Liver (tissue), 3 donors: ENCODE measurements at regions not wholly inside any gene's neighbourhood (a gene's known extent, or its start where the extent isn't known, plus 50 kb on each side); places are given as distances from the start of the nearest gene placed in this dataset.

Experiments used
- EGR1 ChIP-seq, 2 donors: IDR thresholded peaks; 2 replicates each; pipeline ENCODE4 v1.6.1; 2016 to 2018; ENCODE audit warnings: antibody characterized with exemption in 2 of 2, low read depth in 2 of 2
- FOXA1 ChIP-seq: IDR thresholded peaks from 2 replicates; pipeline ENCODE4 v1.6.1; 2016; ENCODE audit warnings: antibody characterized with exemption
- GABPA ChIP-seq, 2 donors: IDR thresholded peaks in 1 of 2; conservative IDR thresholded peaks in 1 of 2; 2 replicates each; pipeline ENCODE4 v1.6.1; 2016; ENCODE audit warnings: antibody characterized with exemption in 2 of 2, mild to moderate bottlenecking in 1 of 2, moderate library complexity in 1 of 2
- JUND ChIP-seq, 2 donors: IDR thresholded peaks; 2 replicates each; pipeline ENCODE4 v1.6.1; 2016; ENCODE audit warnings: antibody characterized with exemption in 2 of 2
- RAD21 ChIP-seq, 2 donors: IDR thresholded peaks; 2 replicates each; pipeline ENCODE4 v1.6.1; 2016; ENCODE audit warnings: antibody characterized with exemption in 2 of 2, mild to moderate bottlenecking in 2 of 2
- SP1 ChIP-seq: IDR thresholded peaks from 2 replicates; pipeline ENCODE4 v1.6.1; 2018; ENCODE audit warnings: antibody characterized with exemption, mild to moderate bottlenecking
- TAF1 ChIP-seq: conservative IDR thresholded peaks from 2 replicates; pipeline ENCODE4 v1.6.1; 2016; ENCODE audit warnings: antibody characterized with exemption, mild to moderate bottlenecking
- TF ChIP-seq, protein P1 (sequence below): IDR thresholded peaks from 2 replicates; pipeline ENCODE4 v1.6.1; 2016; ENCODE audit warnings: antibody characterized with exemption, mild to moderate bottlenecking
- TF ChIP-seq, protein P2 (sequence below): fragments of 150-350 bp; IDR thresholded peaks from 2 replicates; pipeline ENCODE4 v1.5.1; 2017; ENCODE audit warnings: improper control_type of control experiment, low read depth, low read length; ENCODE audit not compliant: missing input control
- TF ChIP-seq, protein P3 (sequence below): IDR thresholded peaks from 2 replicates; pipeline ENCODE4 v1.6.1; 2016; ENCODE audit warnings: antibody characterized with exemption
- TF ChIP-seq, protein P4 (sequence below): IDR thresholded peaks from 2 replicates; pipeline ENCODE4 v1.6.1; 2016; ENCODE audit warnings: antibody characterized with exemption
- TF ChIP-seq, protein P5 (sequence below): IDR thresholded peaks from 2 replicates; pipeline ENCODE4 v1.6.1; 2016; ENCODE audit warnings: antibody characterized with exemption
- donor health status: healthy.
- donor health status: healthy.

DNA sequence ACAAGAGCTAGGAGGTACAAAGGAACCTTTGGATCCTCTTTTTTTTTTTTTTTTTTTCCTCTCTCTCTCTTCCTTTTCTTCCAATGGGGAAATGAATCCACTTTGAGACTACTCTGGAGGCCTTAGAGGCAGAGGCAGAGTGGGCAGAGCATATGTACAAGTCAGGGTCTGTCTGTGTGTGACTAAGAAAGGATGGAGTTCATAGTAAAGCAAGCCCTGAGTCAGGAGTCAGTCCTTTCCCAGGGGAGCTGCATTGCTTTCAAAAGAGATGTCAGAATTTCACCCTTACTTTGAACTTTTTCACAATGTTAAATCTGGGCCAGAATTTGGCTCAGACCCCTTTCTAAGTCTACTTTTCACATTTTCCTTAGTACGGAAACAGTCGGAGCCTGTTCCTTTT lies 792.4 kb upstream of the C9orf72 start:
- TF ChIP-seq, protein P1, sequence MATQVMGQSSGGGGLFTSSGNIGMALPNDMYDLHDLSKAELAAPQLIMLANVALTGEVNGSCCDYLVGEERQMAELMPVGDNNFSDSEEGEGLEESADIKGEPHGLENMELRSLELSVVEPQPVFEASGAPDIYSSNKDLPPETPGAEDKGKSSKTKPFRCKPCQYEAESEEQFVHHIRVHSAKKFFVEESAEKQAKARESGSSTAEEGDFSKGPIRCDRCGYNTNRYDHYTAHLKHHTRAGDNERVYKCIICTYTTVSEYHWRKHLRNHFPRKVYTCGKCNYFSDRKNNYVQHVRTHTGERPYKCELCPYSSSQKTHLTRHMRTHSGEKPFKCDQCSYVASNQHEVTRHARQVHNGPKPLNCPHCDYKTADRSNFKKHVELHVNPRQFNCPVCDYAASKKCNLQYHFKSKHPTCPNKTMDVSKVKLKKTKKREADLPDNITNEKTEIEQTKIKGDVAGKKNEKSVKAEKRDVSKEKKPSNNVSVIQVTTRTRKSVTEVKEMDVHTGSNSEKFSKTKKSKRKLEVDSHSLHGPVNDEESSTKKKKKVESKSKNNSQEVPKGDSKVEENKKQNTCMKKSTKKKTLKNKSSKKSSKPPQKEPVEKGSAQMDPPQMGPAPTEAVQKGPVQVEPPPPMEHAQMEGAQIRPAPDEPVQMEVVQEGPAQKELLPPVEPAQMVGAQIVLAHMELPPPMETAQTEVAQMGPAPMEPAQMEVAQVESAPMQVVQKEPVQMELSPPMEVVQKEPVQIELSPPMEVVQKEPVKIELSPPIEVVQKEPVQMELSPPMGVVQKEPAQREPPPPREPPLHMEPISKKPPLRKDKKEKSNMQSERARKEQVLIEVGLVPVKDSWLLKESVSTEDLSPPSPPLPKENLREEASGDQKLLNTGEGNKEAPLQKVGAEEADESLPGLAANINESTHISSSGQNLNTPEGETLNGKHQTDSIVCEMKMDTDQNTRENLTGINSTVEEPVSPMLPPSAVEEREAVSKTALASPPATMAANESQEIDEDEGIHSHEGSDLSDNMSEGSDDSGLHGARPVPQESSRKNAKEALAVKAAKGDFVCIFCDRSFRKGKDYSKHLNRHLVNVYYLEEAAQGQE = no peak
- TF ChIP-seq, protein P2, sequence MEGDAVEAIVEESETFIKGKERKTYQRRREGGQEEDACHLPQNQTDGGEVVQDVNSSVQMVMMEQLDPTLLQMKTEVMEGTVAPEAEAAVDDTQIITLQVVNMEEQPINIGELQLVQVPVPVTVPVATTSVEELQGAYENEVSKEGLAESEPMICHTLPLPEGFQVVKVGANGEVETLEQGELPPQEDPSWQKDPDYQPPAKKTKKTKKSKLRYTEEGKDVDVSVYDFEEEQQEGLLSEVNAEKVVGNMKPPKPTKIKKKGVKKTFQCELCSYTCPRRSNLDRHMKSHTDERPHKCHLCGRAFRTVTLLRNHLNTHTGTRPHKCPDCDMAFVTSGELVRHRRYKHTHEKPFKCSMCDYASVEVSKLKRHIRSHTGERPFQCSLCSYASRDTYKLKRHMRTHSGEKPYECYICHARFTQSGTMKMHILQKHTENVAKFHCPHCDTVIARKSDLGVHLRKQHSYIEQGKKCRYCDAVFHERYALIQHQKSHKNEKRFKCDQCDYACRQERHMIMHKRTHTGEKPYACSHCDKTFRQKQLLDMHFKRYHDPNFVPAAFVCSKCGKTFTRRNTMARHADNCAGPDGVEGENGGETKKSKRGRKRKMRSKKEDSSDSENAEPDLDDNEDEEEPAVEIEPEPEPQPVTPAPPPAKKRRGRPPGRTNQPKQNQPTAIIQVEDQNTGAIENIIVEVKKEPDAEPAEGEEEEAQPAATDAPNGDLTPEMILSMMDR = no peak
- TF ChIP-seq, protein P3, sequence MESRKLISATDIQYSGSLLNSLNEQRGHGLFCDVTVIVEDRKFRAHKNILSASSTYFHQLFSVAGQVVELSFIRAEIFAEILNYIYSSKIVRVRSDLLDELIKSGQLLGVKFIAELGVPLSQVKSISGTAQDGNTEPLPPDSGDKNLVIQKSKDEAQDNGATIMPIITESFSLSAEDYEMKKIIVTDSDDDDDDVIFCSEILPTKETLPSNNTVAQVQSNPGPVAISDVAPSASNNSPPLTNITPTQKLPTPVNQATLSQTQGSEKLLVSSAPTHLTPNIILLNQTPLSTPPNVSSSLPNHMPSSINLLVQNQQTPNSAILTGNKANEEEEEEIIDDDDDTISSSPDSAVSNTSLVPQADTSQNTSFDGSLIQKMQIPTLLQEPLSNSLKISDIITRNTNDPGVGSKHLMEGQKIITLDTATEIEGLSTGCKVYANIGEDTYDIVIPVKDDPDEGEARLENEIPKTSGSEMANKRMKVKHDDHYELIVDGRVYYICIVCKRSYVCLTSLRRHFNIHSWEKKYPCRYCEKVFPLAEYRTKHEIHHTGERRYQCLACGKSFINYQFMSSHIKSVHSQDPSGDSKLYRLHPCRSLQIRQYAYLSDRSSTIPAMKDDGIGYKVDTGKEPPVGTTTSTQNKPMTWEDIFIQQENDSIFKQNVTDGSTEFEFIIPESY = no peak
- TF ChIP-seq, protein P4, sequence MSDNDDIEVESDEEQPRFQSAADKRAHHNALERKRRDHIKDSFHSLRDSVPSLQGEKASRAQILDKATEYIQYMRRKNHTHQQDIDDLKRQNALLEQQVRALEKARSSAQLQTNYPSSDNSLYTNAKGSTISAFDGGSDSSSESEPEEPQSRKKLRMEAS = no peak
- TF ChIP-seq SP1 (no peak), GABPA (IDR thresholded peaks at IDR 0.05 in 1 of 2, conservative IDR thresholded peaks at IDR 0.05 in 1 of 2) (no peak), RAD21 (IDR thresholded peaks at IDR 0.05) (no peak), EGR1 (IDR thresholded peaks at IDR 0.05; ENCODE audit: low read depth in 2 of 2) (no peak), JUND (IDR thresholded peaks at IDR 0.05) (no peak), FOXA1 (no peak), TAF1 (no peak)
- TF ChIP-seq, protein P5, sequence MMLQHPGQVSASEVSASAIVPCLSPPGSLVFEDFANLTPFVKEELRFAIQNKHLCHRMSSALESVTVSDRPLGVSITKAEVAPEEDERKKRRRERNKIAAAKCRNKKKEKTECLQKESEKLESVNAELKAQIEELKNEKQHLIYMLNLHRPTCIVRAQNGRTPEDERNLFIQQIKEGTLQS = no peak
